ENCODE measurements at regions not wholly inside any gene's neighbourhood (a gene's known extent, or its start where the extent isn't known, plus 50 kb on each side); places are given as distances from the start of the nearest gene placed in this dataset.
A peak's percentile ranks its signal among the peaks of the same experiment; 100 is the strongest.
"Not testable (repeated sequence)": the region's sequence is repeated elsewhere in the genome, so short reads cannot be mapped to it uniquely, and the experiment has no call there.

DNA sequence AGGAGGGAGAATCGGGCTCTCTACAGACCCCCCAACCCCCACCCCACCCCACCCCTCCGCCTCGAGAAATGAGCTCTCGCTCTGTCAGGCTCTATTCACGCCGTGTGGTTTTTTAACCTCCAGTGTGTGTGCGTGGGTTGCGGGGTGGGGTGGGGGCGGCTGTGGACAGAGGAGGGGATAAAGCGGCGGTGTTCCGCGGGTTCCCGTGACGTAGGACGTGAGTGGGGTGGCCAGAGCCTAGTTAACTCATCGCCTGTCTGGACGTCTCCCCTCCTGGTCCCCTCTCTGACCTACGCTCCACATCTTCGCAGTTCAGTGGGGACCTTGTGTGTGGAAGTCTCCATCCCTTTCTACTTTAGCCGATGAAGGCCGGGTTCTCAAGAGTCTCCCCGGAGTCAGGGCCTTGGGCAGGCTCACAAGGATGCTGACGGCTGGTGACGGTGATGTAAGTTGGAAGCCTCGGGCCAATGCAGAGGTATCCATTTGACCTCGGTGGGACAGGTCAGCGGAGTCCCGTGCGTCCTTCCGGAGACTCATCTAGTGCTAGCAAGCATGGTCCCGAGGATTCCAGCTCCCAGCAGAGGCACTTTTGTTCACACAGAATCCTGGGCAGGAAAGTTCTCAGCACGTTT, 1507.1 kb upstream of the DEFB115 start:
- Histone ChIP-seq H3K27me3 (ENCODE audit: insufficient read depth, low read depth, severe bottlenecking) (peaks cover 12% of the 10 kb centered on the region), H3K27ac (no peak overlapping the region), H3K36me3 (no peaks in the 10 kb centered on the region), H3K4me3 (ENCODE audit: low read depth, low read length) (no peak overlapping the region), H3K9me3 (ENCODE audit: severe bottlenecking) (no peaks in the 10 kb centered on the region)
- no peak for DNase-seq
- TF ChIP-seq, protein P1, sequence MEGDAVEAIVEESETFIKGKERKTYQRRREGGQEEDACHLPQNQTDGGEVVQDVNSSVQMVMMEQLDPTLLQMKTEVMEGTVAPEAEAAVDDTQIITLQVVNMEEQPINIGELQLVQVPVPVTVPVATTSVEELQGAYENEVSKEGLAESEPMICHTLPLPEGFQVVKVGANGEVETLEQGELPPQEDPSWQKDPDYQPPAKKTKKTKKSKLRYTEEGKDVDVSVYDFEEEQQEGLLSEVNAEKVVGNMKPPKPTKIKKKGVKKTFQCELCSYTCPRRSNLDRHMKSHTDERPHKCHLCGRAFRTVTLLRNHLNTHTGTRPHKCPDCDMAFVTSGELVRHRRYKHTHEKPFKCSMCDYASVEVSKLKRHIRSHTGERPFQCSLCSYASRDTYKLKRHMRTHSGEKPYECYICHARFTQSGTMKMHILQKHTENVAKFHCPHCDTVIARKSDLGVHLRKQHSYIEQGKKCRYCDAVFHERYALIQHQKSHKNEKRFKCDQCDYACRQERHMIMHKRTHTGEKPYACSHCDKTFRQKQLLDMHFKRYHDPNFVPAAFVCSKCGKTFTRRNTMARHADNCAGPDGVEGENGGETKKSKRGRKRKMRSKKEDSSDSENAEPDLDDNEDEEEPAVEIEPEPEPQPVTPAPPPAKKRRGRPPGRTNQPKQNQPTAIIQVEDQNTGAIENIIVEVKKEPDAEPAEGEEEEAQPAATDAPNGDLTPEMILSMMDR (IDR thresholded peaks at IDR 0.05; ENCODE audit: low read depth, low read length) = no peak

DNA sequence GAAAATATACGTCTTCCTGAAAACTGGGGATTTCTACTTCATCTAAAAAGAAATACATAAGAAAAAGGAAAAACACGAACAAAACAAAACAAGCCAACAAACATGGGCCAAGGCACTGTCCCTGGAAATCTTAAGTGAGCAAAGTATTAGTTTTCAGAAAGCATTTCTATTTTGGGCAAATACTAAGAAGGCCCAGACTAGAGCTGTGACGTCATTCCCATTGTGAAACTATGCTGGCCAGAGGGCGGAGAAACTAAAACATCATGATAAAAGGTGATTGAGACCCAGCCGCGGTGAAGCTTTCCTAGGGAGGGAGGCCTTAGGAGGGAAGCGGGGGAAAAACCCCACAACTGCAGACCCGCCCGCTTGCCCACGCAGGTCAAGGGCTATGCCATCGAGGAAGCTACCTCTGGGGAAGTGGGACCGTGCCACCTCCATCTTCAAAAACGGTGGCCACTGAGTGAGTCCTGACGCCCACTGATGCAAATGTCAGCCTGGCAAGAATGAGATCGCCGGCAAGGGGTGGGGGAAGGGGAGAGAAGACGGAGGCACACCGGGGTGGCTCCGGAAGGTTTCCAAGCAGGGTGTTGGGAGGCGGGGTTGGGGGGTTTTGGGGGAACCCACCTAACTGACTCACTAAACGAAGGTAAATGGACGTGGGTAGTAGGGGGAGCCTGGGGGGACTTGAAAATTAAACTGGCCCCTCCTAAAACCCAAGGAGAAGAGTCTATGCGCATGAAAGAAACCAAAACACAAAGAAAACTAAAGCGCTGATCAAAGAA, 1504.6 kb upstream of the DEFB115 start:
- peaks cover 12% of the 10 kb centered on the region for H3K27me3 ChIP-seq (ENCODE audit: insufficient read depth, low read depth, severe bottlenecking)
- H3K36me3 ChIP-seq; H3K9me3 ChIP-seq (ENCODE audit: severe bottlenecking); DNase-seq; H3K4me3 ChIP-seq (ENCODE audit: low read depth, low read length); H3K27ac ChIP-seq: not testable (repeated sequence)

- H3K36me3 ChIP-seq; H3K4me3 ChIP-seq (ENCODE audit: low read depth, low read length); H3K27ac ChIP-seq; DNase-seq; H3K9me3 ChIP-seq (ENCODE audit: severe bottlenecking): not testable (repeated sequence)
- TF ChIP-seq, protein P1 (IDR thresholded peaks at IDR 0.05; ENCODE audit: low read depth, low read length) = 0 out of 2 replicates have a peak, but pooled peaks have one; percentile 11
- peaks cover 12% of the 10 kb centered on the region for H3K27me3 ChIP-seq (ENCODE audit: insufficient read depth, low read depth, severe bottlenecking)
These were observed 1504.1 kb upstream of the DEFB115 start for GRCh38 chr20:29753426-29753746.

- H3K9me3 ChIP-seq (ENCODE audit: severe bottlenecking); H3K4me3 ChIP-seq (ENCODE audit: low read depth, low read length); H3K36me3 ChIP-seq; DNase-seq; H3K27ac ChIP-seq: not testable (repeated sequence)
- peaks cover 12% of the 10 kb centered on the region for H3K27me3 ChIP-seq (ENCODE audit: insufficient read depth, low read depth, severe bottlenecking)
These were observed 1503.6 kb upstream of the DEFB115 start for GRCh38 chr20:29753879-29754278.

DNA sequence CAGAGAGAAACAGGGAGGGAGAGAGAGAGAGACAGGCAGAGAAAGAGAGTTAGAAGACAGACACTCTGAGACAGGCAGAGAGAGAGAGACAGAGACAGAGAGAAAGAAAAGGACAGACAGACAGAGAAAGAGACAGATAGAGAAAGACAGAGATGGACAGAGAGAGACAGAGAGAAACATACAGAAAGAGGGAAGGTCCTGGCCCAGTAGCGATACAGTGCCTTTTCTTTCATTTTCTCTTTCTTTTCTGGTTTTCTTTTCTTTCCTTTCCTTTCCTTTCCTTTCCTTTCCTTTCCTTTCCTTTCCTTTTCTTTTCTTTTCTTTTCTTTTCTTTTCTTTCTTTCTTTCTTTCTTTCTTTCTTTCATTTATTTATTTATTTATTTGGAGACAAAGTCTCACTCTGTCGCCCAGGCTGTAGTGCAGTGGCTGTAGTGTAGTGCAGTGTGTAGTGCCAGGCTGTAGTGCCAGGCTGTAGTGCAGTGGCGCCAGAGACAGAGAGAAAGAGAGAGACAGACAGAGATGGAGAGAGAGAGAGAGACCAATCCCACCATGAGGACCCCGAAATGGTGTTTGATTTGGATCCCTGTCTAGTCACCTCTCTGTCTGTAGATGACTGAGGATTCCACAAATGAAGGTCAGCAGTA, 1501.5 kb upstream of the DEFB115 start:
- H3K9me3 ChIP-seq (ENCODE audit: severe bottlenecking); H3K4me3 ChIP-seq (ENCODE audit: low read depth, low read length); H3K27me3 ChIP-seq (ENCODE audit: insufficient read depth, low read depth, severe bottlenecking); H3K36me3 ChIP-seq; DNase-seq; H3K27ac ChIP-seq: not testable (repeated sequence)

GRCh38 chr20:29756664-29757063, 1500.8 kb upstream of the DEFB115 start:
- DNase-seq = no peak
- Histone ChIP-seq H3K27ac (no peak overlapping the region), H3K9me3 (ENCODE audit: severe bottlenecking) (no peaks in the 10 kb centered on the region), H3K4me3 (ENCODE audit: low read depth, low read length) (no peak overlapping the region), H3K27me3 (ENCODE audit: insufficient read depth, low read depth, severe bottlenecking) (peaks cover 9% of the 10 kb centered on the region), H3K36me3 (no peaks in the 10 kb centered on the region)
- TF ChIP-seq, protein P1 (IDR thresholded peaks at IDR 0.05; ENCODE audit: low read depth, low read length) = no peak

DNA sequence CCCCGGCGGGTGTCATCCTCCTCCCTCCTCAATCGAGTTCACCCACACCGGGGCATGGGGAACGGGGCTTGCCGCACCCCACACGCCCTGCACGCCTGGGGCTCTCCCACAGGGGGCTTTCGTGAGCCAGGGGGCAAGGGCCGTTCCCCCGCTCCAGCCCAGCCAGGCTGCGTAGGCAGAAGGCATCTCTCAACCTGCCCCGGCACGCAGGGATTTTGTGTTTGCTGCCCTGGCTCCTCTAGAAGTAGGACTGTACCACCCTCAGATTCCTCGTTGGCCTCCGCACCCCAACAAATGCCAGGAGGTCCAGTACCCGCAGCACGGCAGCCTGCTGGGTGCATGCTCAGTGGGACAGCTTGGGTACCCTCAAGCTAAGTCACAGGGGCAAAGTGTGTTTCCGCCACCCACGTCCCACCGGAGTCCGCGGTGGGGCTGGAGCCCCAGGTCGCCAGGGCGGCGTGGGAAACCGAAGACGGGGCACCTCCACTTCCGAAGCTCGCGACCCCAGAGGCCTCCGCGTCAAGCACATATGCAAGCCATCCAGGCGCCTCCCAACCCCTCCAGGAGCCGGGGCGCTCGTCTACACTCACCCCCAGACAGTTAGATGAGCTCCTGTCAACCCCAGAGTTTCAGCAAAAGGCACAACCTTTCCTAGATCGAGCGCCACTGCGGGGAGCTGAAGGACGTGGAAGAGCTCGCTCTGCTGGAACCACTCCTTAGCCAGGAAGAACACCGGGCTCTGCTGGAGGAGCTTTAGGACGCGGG, 1495.7 kb upstream of the DEFB115 start:
- not testable (repeated sequence) for H3K9me3 ChIP-seq (ENCODE audit: severe bottlenecking); H3K27ac ChIP-seq; H3K36me3 ChIP-seq; H3K27me3 ChIP-seq (ENCODE audit: insufficient read depth, low read depth, severe bottlenecking); H3K4me3 ChIP-seq (ENCODE audit: low read depth, low read length); DNase-seq

Measured in WERI-Rb-1 (cell line).